HEK293T (cell line): ENCODE measurements at regions not wholly inside any gene's neighbourhood (a gene's known extent, or its start where the extent isn't known, plus 50 kb on each side); places are given as distances from the start of the nearest gene placed in this dataset.

Experiments
- ARNT ChIP-seq: fragments of 450-650 bp; IDR thresholded peaks from 2 replicates; pipeline ENCODE4 v1.6.1; 2017; ENCODE audit warnings: mild to moderate bottlenecking
- SP1 ChIP-seq: fragments of 450-650 bp; IDR thresholded peaks from 2 replicates; pipeline ENCODE4 v1.6.1; 2017
- SUZ12 ChIP-seq: fragments of 450-650 bp; IDR thresholded peaks from 2 replicates; pipeline ENCODE4 v1.6.1; 2016; ENCODE audit warnings: mild to moderate bottlenecking

DNA sequence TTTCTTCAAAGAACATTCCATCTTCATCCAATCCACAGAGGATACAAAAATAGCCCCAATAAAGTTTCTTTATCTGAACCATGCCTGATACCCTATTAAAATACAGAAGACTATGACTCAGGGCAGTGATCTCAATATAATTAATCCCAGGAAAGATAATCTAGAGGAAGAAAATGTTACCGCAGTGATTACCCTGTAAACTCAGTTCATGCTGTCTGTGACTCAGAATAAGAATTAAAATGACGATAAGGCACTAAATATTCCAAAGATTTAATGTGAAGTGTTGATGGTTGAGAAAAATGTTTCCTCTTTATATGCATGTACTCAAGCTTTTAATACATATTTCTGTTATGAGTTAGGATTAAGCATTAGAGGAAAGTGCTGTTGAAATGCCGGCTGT is 88.6 kb upstream of the LYPLAL1 start:
- TF ChIP-seq SP1 (no peak), ARNT (no peak), SUZ12 (no peak)
